ENCODE measurements at regions not wholly inside any gene's neighbourhood (a gene's known extent, or its start where the extent isn't known, plus 50 kb on each side); places are given as distances from the start of the nearest gene placed in this dataset.

GRCh38 chr4:156495091-156495490 lies 476.5 kb downstream of the PDGFC start:
- TF ChIP-seq CTCF (IDR thresholded peaks at IDR 0.05; ENCODE audit: borderline replicate concordance, extremely low read depth, low read length, poor library complexity, severe bottlenecking) (no peak), EZH2 (IDR thresholded peaks at IDR 0.05; ENCODE audit: borderline replicate concordance, low read depth, low read length, severe bottlenecking) (no peak)
